KOPT-K1 (cell line): ENCODE measurements at regions not wholly inside any gene's neighbourhood (a gene's known extent, or its start where the extent isn't known, plus 50 kb on each side); places are given as distances from the start of the nearest gene placed in this dataset.

Experiments used
- H3K27ac ChIP-seq: fragments of 200-600 bp; sonication (generic); 2 replicates; pipeline ENCODE4 v1.5.1; 2016; ENCODE audit warnings: antibody characterized with exemption, mild to moderate bottlenecking, low read depth, low read length; ENCODE audit not compliant: poor library complexity, severe bottlenecking
- H3K36me3 ChIP-seq: fragments of 200-600 bp; sonication (generic); 2 replicates; pipeline ENCODE4 v1.5.1; 2017; ENCODE audit warnings: antibody characterized with exemption, mild to moderate bottlenecking, low read length, moderate library complexity; ENCODE audit not compliant: insufficient read depth
- H3K9me3 ChIP-seq: fragments of 200-600 bp; sonication (generic); 2 replicates; pipeline ENCODE4 v1.5.1; 2017; ENCODE audit warnings: antibody characterized with exemption, low read length, mild to moderate bottlenecking; ENCODE audit not compliant: insufficient read depth, poor library complexity, severe bottlenecking

- peak overlapping the region; percentile 78 for H3K27ac ChIP-seq
- no peaks in the 10 kb centered on the region for H3K9me3 ChIP-seq
- H3K36me3 ChIP-seq: no peaks in the 10 kb centered on the region
Observed at GRCh38 chr14:76923431-76924370, 97.5 kb downstream of the LRRC74A start.

GRCh38 chr14:76922584-76922983 lies 96.4 kb downstream of the LRRC74A start:
- peak overlapping the region; percentile 78 for H3K27ac ChIP-seq
- no peaks in the 10 kb centered on the region for H3K36me3 ChIP-seq
- H3K9me3 ChIP-seq: no peaks in the 10 kb centered on the region

DNA sequence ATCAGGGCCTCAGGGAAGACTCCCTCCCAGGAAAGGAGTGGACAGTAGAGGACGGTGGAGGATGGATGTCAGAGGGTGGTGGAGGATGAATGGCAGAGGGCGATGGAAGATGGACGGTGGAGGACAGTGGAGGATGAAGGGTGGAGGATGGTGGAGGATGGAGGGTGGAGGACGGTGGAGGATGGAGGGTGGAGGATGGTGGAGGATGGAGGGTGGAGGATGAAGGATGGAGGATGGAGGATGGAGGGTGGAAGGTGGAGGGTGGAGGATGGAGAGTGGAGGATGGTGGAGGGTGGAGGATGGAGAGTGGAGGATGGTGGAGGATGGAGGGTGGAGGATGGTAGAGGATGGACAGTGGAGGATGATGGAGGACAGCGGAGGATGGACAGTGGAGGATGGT lies 95.9 kb downstream of the LRRC74A start:
- H3K27ac ChIP-seq: peak overlapping the region; percentile 78
- H3K36me3 ChIP-seq: no peaks in the 10 kb centered on the region
- no peaks in the 10 kb centered on the region for H3K9me3 ChIP-seq

- Histone ChIP-seq H3K27ac (peak overlapping the region; percentile 78), H3K9me3 (no peaks in the 10 kb centered on the region), H3K36me3 (no peaks in the 10 kb centered on the region)
Observed at GRCh38 chr14:76921088-76921399, 94.8 kb downstream of the LRRC74A start.

DNA sequence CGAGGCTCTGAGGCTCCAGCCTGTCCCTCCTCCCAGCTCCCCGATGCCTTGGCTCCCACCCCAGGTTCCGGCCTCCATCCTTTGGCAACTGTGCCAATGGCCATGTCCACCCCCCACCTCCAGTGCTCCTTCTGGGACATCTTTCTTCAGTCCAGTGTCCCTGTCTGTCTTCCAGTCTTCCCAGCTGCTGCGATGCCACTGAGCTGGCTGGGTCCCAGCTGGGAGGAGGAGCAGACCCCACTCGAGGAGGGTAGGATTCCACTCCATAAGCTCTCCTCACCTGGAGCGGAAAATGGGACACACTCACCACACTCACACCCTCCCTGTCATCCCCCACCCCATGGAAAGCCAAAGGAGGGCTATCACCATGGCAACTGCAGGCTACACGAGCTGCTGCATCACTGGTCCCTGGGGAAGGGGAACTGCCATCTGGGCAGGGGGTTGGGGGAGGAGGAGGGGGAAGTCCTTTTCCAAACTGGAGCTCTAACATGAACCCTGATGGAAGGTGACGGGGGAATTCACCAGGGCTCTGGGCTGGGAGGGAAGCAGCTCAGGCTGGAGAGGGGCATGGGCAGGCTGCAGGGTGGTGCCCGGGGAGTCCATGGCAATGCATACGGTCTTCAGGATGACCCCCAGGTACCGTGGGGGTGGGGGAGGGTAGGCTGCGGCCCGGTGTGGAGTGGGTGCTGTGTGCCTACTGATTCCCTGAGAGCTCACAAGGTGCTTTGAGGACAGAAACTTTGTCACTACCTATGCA lies 94.3 kb downstream of the LRRC74A start:
- Histone ChIP-seq H3K36me3 (no peaks in the 10 kb centered on the region), H3K9me3 (no peaks in the 10 kb centered on the region), H3K27ac (peak overlapping the region; percentile 78)

GRCh38 chr14:76919431-76920330 lies 93.5 kb downstream of the LRRC74A start:
- H3K27ac ChIP-seq: peak overlapping the region; percentile 78

More at GRCh38 chr14:76919431-76920330, 93.5 kb downstream of the LRRC74A start:
- Histone ChIP-seq H3K36me3 (no peaks in the 10 kb centered on the region), H3K9me3 (no peaks in the 10 kb centered on the region)
